Neutrophil (primary cell): ENCODE measurements at regions not wholly inside any gene's neighbourhood (a gene's known extent, or its start where the extent isn't known, plus 50 kb on each side); places are given as distances from the start of the nearest gene placed in this dataset.

Source experiments
- H3K27ac ChIP-seq: fragments of 200-600 bp; sonication (generic); 2 replicates; pipeline ENCODE4 v1.5.1; 2016; ENCODE audit warnings: mild to moderate bottlenecking, moderate library complexity
- H3K27me3 ChIP-seq: fragments of 200-600 bp; sonication (generic); 2 replicates; pipeline ENCODE4 v1.6.0; 2016; ENCODE audit warnings: mild to moderate bottlenecking
- H3K36me3 ChIP-seq: fragments of 200-600 bp; sonication (generic); 2 replicates; pipeline ENCODE4 v1.5.1; 2017
- H3K4me1 ChIP-seq, 2 experiments: fragments of 200-600 bp in 1 of 2; sonication (generic) in 1 of 2; 1 replicate in 1 of 2; 2 replicates in 1 of 2; pipeline versions ENCODE4 v1.5.1 to v1.6.1; 2013 to 2016; ENCODE audit warnings: low read depth in 1 of 2, low read length in 1 of 2, mild to moderate bottlenecking in 1 of 2, moderate library complexity in 1 of 2; ENCODE audit not compliant: control insufficient read depth in 1 of 2, insufficient read depth in 1 of 2
- H3K4me3 ChIP-seq, 2 experiments: fragments of 200-600 bp in 1 of 2; sonication (generic) in 1 of 2; 1 replicate in 1 of 2; 2 replicates in 1 of 2; pipeline ENCODE4 v1.5.1; 2013 to 2016; ENCODE audit warnings: low read depth in 1 of 2, low read length in 1 of 2, mild to moderate bottlenecking in 1 of 2, moderate library complexity in 1 of 2
- H3K9me3 ChIP-seq: fragments of 200-600 bp; sonication (generic); 2 replicates; pipeline ENCODE4 v1.5.1; 2016
- CTCF ChIP-seq: fragments of 200-600 bp; sonication (generic); IDR thresholded peaks from 2 replicates; pipeline ENCODE4 v1.5.1; 2016; ENCODE audit warnings: antibody characterized with exemption

- no peak overlapping the region for H3K4me3 ChIP-seq
- H3K4me1 ChIP-seq, result no peaks in the 10 kb centered on the region
- H3K36me3 ChIP-seq, result no peaks in the 10 kb centered on the region
Measured at GRCh38 chr9:7360513-7360912, 439.1 kb downstream of the DMAC1 start.

GRCh38 chr9:7358876-7359275 lies 440.7 kb downstream of the DMAC1 start:
- Histone ChIP-seq H3K27me3 (no peaks in the 10 kb centered on the region), H3K27ac (no peak overlapping the region), H3K9me3 (no peaks in the 10 kb centered on the region), H3K4me1 (no peaks in the 10 kb centered on the region), H3K4me3 (no peak overlapping the region), H3K36me3 (no peaks in the 10 kb centered on the region)
- no peak for TF ChIP-seq CTCF

More at GRCh38 chr9:7360513-7360912, 439.1 kb downstream of the DMAC1 start:
- TF ChIP-seq CTCF, result no peak
- Histone ChIP-seq H3K27me3 (no peaks in the 10 kb centered on the region), H3K9me3 (no peaks in the 10 kb centered on the region), H3K27ac (no peak overlapping the region)

DNA sequence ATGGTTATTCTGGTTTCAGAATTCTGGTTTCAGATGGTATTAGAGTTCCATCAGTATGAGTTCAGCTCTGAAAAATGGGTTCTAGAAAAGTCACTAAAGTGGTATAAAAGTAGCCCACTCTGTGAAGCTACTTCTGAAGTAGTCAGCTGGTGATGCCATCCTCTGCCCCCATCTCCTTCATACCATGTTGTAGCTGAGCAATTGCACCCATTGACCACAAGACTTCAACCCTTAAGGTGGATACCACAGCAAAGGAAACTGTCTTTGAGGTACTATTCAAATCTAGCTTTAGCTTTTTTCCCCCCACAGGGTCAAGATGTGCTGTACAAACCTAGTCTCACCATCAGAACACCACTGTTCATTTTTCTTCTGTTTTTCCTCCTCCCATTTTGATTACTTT lies 444.9 kb downstream of the DMAC1 start:
- Histone ChIP-seq H3K4me3 (no peak overlapping the region), H3K9me3 (no peaks in the 10 kb centered on the region), H3K36me3 (no peaks in the 10 kb centered on the region), H3K27me3 (no peaks in the 10 kb centered on the region), H3K4me1 (no peaks in the 10 kb centered on the region), H3K27ac (no peak overlapping the region)
- TF ChIP-seq CTCF, result no peak

GRCh38 chr9:7348692-7349091 lies 450.9 kb downstream of the DMAC1 start:
- Histone ChIP-seq H3K27ac (no peak overlapping the region), H3K4me1 (no peaks in the 10 kb centered on the region), H3K9me3 (no peaks in the 10 kb centered on the region), H3K27me3 (no peaks in the 10 kb centered on the region), H3K4me3 (no peak overlapping the region), H3K36me3 (no peaks in the 10 kb centered on the region)
- TF ChIP-seq CTCF, result no peak

DNA sequence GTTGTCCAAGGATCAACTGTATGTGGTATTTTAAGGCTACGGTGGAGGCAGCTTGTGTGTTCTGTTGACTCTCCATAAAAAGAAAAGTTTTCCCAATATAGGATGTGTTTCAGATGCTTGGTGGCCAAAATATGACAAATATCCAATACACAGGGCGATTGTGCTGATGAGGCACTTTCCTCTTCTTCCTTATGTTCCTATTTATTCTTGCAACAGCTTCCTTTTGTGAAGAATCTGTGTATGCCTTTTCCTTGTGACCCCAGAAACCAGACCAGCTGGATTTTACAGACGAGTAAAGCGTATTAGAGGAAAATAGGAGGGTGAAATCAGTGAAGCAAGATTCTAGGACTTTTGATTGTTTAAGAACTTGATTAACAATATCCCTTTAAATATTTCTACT lies 452.0 kb downstream of the DMAC1 start:
- Histone ChIP-seq H3K36me3 (no peaks in the 10 kb centered on the region), H3K27ac (no peak overlapping the region), H3K4me3 (no peak overlapping the region), H3K4me1 (no peaks in the 10 kb centered on the region), H3K9me3 (no peaks in the 10 kb centered on the region), H3K27me3 (no peaks in the 10 kb centered on the region)
- TF ChIP-seq CTCF, result no peak

- H3K36me3 ChIP-seq, result no peaks in the 10 kb centered on the region
- H3K27ac ChIP-seq, result no peak overlapping the region
- no peaks in the 10 kb centered on the region for H3K27me3 ChIP-seq
- H3K9me3 ChIP-seq, result no peaks in the 10 kb centered on the region
- TF ChIP-seq CTCF, result no peak
- no peak overlapping the region for H3K4me3 ChIP-seq
- H3K4me1 ChIP-seq, result no peaks in the 10 kb centered on the region
Measured at GRCh38 chr9:7346144-7346543, 453.4 kb downstream of the DMAC1 start.
